HepG2 (cell line): ENCODE measurements at regions not wholly inside any gene's neighbourhood (a gene's known extent, or its start where the extent isn't known, plus 50 kb on each side); places are given as distances from the start of the nearest gene placed in this dataset.

Experiments used
- E2F1 ChIP-seq: sonication (generic); formaldehyde crosslinking; IDR thresholded peaks from 2 replicates; pipeline ENCODE4 v1.5.0; 2020; ENCODE audit warnings: missing genetic modification reagents
- EP300 ChIP-seq, 3 experiments: sonication (generic) in 1 of 3; formaldehyde crosslinking in 1 of 3; IDR thresholded peaks; 2 replicates each; pipeline versions ENCODE4 v1.5.1 to v1.6.1; 2011 to 2020; ENCODE audit warnings: low read depth in 2 of 3, low read length in 2 of 3, borderline replicate concordance in 1 of 3, improper control_type of control experiment in 1 of 3, mild to moderate bottlenecking in 1 of 3, missing genetic modification reagents in 1 of 3, moderate library complexity in 1 of 3
- FOXM1 ChIP-seq: sonication (generic); formaldehyde crosslinking; IDR thresholded peaks from 2 replicates; pipeline ENCODE4 v1.5.0; 2020; ENCODE audit warnings: missing genetic modification reagents
- NFATC3 ChIP-seq: sonication (generic); formaldehyde crosslinking; IDR thresholded peaks from 2 replicates; pipeline ENCODE4 v1.5.1; 2020; ENCODE audit warnings: mild to moderate bottlenecking, missing genetic modification reagents
- RFXAP ChIP-seq: sonication (generic); formaldehyde crosslinking; IDR thresholded peaks from 2 replicates; pipeline ENCODE4 v1.4.0; 2020; ENCODE audit warnings: missing genetic modification reagents, borderline replicate concordance
- U2AF2 ChIP-seq: fragments of 200-400 bp; formaldehyde crosslinking; IDR thresholded peaks from 2 replicates; pipeline ENCODE4 v1.6.1; 2017; ENCODE audit warnings: low read depth, mild to moderate bottlenecking, low read length
- ZKSCAN1 ChIP-seq: fragments of 150-350 bp; IDR thresholded peaks from 2 replicates; pipeline ENCODE4 v1.6.1; 2014; ENCODE audit warnings: low read length
- ZNF282 ChIP-seq: fragments of 450-650 bp; IDR thresholded peaks from 2 replicates; pipeline ENCODE4 v1.6.1; 2018; ENCODE audit not compliant: partially characterized antibody
- ZNF710 ChIP-seq: sonication (generic); formaldehyde crosslinking; IDR thresholded peaks from 2 replicates; pipeline ENCODE4 v1.5.0; 2020; ENCODE audit warnings: mild to moderate bottlenecking, missing genetic modification reagents, borderline replicate concordance
- TF ChIP-seq, protein P1 (sequence below): sonication (generic); formaldehyde crosslinking; IDR thresholded peaks from 2 replicates; pipeline ENCODE4 v1.5.0; 2020; ENCODE audit warnings: mild to moderate bottlenecking, missing genetic modification reagents, moderate library complexity

- TF ChIP-seq ZNF282: no peak
- no peak for TF ChIP-seq NFATC3
- TF ChIP-seq U2AF2: no peak
- TF ChIP-seq FOXM1 (CRISPR knock-in tag): no peak
- TF ChIP-seq, protein P1, sequence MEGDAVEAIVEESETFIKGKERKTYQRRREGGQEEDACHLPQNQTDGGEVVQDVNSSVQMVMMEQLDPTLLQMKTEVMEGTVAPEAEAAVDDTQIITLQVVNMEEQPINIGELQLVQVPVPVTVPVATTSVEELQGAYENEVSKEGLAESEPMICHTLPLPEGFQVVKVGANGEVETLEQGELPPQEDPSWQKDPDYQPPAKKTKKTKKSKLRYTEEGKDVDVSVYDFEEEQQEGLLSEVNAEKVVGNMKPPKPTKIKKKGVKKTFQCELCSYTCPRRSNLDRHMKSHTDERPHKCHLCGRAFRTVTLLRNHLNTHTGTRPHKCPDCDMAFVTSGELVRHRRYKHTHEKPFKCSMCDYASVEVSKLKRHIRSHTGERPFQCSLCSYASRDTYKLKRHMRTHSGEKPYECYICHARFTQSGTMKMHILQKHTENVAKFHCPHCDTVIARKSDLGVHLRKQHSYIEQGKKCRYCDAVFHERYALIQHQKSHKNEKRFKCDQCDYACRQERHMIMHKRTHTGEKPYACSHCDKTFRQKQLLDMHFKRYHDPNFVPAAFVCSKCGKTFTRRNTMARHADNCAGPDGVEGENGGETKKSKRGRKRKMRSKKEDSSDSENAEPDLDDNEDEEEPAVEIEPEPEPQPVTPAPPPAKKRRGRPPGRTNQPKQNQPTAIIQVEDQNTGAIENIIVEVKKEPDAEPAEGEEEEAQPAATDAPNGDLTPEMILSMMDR (CRISPR knock-in tag): no peak
- TF ChIP-seq ZKSCAN1: no peak
- no peak for TF ChIP-seq E2F1 (CRISPR knock-in tag)
- TF ChIP-seq RFXAP (CRISPR knock-in tag): no peak
- TF ChIP-seq ZNF710 (CRISPR knock-in tag): no peak
- no peak for TF ChIP-seq EP300 (IDR thresholded peaks at IDR 0.05; ENCODE audit: low read depth in 2 of 2, low read length in 2 of 2)
- TF ChIP-seq EP300 (CRISPR knock-in tag; IDR thresholded peaks at IDR 0.05; ENCODE audit: borderline replicate concordance): no peak
These were observed 100.4 kb upstream of the CHORDC1 start for GRCh38 chr11:90323289-90323688.
